ENCODE measurements at regions not wholly inside any gene's neighbourhood (a gene's known extent, or its start where the extent isn't known, plus 50 kb on each side); places are given as distances from the start of the nearest gene placed in this dataset.

DNA sequence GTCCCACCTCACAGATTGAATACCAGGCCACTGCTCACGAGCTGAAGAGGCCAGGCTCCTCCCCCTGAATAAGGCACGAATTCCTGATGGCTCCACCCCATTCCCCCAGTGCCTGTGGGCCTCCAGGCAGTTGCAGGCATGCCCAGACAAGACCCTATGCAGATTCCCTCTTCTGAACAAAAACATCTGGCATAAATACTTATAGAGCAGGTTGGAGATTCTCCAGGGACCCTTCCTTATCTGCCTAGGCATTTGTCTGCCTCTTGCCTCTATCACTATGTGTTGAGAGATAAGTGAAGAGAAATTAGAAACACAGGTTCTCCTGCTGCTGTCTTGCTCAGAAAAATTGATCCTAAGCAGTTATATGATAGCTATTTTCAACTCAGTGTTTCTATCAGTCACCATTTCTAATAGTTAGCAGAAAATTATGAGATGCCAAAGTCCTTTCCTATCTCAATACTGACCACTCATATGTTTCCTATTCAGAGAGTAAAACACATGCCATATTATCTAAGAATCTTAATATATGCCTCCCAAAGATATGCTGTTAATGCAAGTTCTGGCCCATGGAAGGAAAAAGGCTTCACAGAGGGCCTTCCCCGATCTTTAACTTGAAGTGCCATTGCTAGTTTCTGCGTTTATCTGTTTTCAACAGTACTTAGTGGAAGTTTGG lies 364.0 kb downstream of the KCTD12 start:
- TF ChIP-seq, protein P1, sequence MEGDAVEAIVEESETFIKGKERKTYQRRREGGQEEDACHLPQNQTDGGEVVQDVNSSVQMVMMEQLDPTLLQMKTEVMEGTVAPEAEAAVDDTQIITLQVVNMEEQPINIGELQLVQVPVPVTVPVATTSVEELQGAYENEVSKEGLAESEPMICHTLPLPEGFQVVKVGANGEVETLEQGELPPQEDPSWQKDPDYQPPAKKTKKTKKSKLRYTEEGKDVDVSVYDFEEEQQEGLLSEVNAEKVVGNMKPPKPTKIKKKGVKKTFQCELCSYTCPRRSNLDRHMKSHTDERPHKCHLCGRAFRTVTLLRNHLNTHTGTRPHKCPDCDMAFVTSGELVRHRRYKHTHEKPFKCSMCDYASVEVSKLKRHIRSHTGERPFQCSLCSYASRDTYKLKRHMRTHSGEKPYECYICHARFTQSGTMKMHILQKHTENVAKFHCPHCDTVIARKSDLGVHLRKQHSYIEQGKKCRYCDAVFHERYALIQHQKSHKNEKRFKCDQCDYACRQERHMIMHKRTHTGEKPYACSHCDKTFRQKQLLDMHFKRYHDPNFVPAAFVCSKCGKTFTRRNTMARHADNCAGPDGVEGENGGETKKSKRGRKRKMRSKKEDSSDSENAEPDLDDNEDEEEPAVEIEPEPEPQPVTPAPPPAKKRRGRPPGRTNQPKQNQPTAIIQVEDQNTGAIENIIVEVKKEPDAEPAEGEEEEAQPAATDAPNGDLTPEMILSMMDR (IDR thresholded peaks at IDR 0.05; ENCODE audit: insufficient read depth, low read depth, low read length), result no peak
- TF ChIP-seq EZH2 (IDR thresholded peaks at IDR 0.05; ENCODE audit: insufficient read depth, low read length), result no peak
